HG03039 (cell line): ENCODE measurements at regions not wholly inside any gene's neighbourhood (a gene's known extent, or its start where the extent isn't known, plus 50 kb on each side); places are given as distances from the start of the nearest gene placed in this dataset.
"Not testable (repeated sequence)": the region's sequence is repeated elsewhere in the genome, so short reads cannot be mapped to it uniquely, and the experiment has no call there.

Source experiments
- ATAC-seq: cut with Tn5 transposase; IDR thresholded peaks from one replicate; pipeline ENCODE4 v1.9.1; 2021; ENCODE audit warnings: mild to moderate bottlenecking, moderate library complexity; ENCODE audit not compliant: unreplicated experiment

- ATAC-seq = no peak
These were observed 416.8 kb upstream of the NAALADL2 start for GRCh38 chr3:174442302-174442682.

GRCh38 chr3:174444391-174444790 is 414.7 kb upstream of the NAALADL2 start:
- no peak for ATAC-seq

- ATAC-seq = no peak
These were observed 401.4 kb upstream of the NAALADL2 start for GRCh38 chr3:174457758-174458157.

- no peak for ATAC-seq
These were observed 398.3 kb upstream of the NAALADL2 start for GRCh38 chr3:174460831-174461230.

GRCh38 chr3:174462916-174463315 is 396.2 kb upstream of the NAALADL2 start:
- no peak for ATAC-seq

GRCh38 chr3:174465177-174465576 is 394.0 kb upstream of the NAALADL2 start:
- ATAC-seq = no peak

GRCh38 chr3:174466471-174467054 is 392.6 kb upstream of the NAALADL2 start:
- ATAC-seq = no peak

- ATAC-seq = no peak
These were observed 381.6 kb upstream of the NAALADL2 start for GRCh38 chr3:174477491-174477890.

GRCh38 chr3:174480767-174481166 is 378.4 kb upstream of the NAALADL2 start:
- no peak for ATAC-seq

- ATAC-seq = no peak
These were observed 376.6 kb upstream of the NAALADL2 start for GRCh38 chr3:174482541-174482940.

GRCh38 chr3:174483254-174483653 is 375.9 kb upstream of the NAALADL2 start:
- no peak for ATAC-seq

- not testable (repeated sequence) for ATAC-seq
These were observed 375.3 kb upstream of the NAALADL2 start for GRCh38 chr3:174483856-174484255.

- no peak for ATAC-seq
These were observed 370.6 kb upstream of the NAALADL2 start for GRCh38 chr3:174488527-174488926.

- no peak for ATAC-seq
These were observed 363.8 kb upstream of the NAALADL2 start for GRCh38 chr3:174495311-174495710.

GRCh38 chr3:174495928-174496327 is 363.2 kb upstream of the NAALADL2 start:
- no peak for ATAC-seq

GRCh38 chr3:174498638-174499037 is 360.5 kb upstream of the NAALADL2 start:
- ATAC-seq = no peak

- no peak for ATAC-seq
These were observed 353.9 kb upstream of the NAALADL2 start for GRCh38 chr3:174505266-174505665.

- no peak for ATAC-seq
These were observed 334.9 kb upstream of the NAALADL2 start for GRCh38 chr3:174524203-174524602.

- ATAC-seq = no peak
These were observed 329.8 kb upstream of the NAALADL2 start for GRCh38 chr3:174529298-174529697.

- no peak for ATAC-seq
These were observed 327.7 kb upstream of the NAALADL2 start for GRCh38 chr3:174531262-174531982.

- no peak for ATAC-seq
These were observed 326.9 kb upstream of the NAALADL2 start for GRCh38 chr3:174532216-174532615.

GRCh38 chr3:174532776-174533175 is 326.4 kb upstream of the NAALADL2 start:
- no peak for ATAC-seq

- no peak for ATAC-seq
These were observed 325.8 kb upstream of the NAALADL2 start for GRCh38 chr3:174533286-174533685.
